ENCODE measurements at regions not wholly inside any gene's neighbourhood (a gene's known extent, or its start where the extent isn't known, plus 50 kb on each side); places are given as distances from the start of the nearest gene placed in this dataset.

DNA sequence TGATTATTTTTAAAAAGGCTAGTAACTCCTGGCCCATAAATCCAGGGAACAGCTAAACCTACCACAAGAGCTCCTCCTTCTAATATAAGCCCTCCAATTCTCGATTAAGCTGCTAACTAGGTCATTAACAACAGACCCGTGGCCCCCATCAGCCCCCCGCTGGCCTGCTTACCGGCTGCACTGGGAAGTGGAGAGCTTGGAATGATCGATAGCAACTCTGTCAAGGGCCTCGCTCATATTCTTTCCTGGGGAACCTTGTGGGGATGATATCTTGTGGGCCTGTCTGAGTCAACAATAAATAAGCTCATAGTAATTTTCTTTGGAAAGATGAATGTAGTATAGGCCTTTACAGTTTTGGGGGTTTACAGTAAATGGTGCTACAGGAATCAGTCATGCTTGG, 353.5 kb downstream of the TCERG1L start:
- ChIA-PET CTCF (no interaction called here), POLR2A (ENCODE audit: unreplicated experiment) (no interaction called here)
- intact Hi-C loops (cut with micrococcal nuclease) (no loop called here), dilution Hi-C loops (cut with HindIII; ENCODE audit: low sequenced_read_pairs, unreplicated experiment) (no loop called here), in situ Hi-C loops (cut with MboI; ENCODE audit: low sequenced_read_pairs) (no loop called here)
- Histone ChIP-seq H4K91ac (ENCODE audit: insufficient read depth, low read depth, low read length) (no peak overlapping the region), H3K23ac (ENCODE audit: low read depth, low read length) (no peak overlapping the region), H2BK20ac (ENCODE audit: low read depth, low read length) (no peak overlapping the region), H2AK5ac (ENCODE audit: low read depth, low read length) (no peak overlapping the region), H3K4ac (ENCODE audit: low read depth, low read length) (no peak overlapping the region), H3K9me3 (ENCODE audit: control insufficient read depth, insufficient read depth, low read length) (peaks cover 57% of the 10 kb centered on the region), H3K27me3 (ENCODE audit: control insufficient read depth, insufficient read depth, low read length) (no peaks in the 10 kb centered on the region), H3K14ac (replicated peaks; ENCODE audit: low read depth, low read length) (no peak overlapping the region), H2BK120ac (ENCODE audit: low read depth, low read length) (no peak overlapping the region), H3K9me1 (ENCODE audit: insufficient read depth, low read length) (no peaks in the 10 kb centered on the region), H2AK9ac (replicated peaks; ENCODE audit: low read depth, low read length, poor library complexity) (no peak overlapping the region), H3K4me3 (ENCODE audit: insufficient read depth, low read depth, low read length) (no peak overlapping the region), H3K56ac (ENCODE audit: extremely low read depth, insufficient read depth, low read length) (no peak overlapping the region), H4K20me1 (ENCODE audit: insufficient read depth, low read length) (no peaks in the 10 kb centered on the region), H3K18ac (ENCODE audit: low read depth, low read length) (no peak overlapping the region), H2BK5ac (ENCODE audit: low read depth, low read length, poor library complexity, severe bottlenecking) (no peak overlapping the region), H3K79me1 (ENCODE audit: low read depth in 1 of 2, low read length in 2 of 2) (no peaks in the 10 kb centered on the region), H3K36me3 (ENCODE audit: control insufficient read depth, insufficient read depth, low read length) (no peaks in the 10 kb centered on the region), H4K5ac (ENCODE audit: low read depth, low read length) (no peak overlapping the region), H3K27ac (ENCODE audit: insufficient read depth, low read length) (no peak overlapping the region), H3K4me2 (ENCODE audit: low read depth, low read length) (no peak overlapping the region), H2BK15ac (ENCODE audit: low read depth, low read length) (no peak overlapping the region), H4K8ac (ENCODE audit: low read depth in 2 of 2, low read length in 2 of 2) (no peak overlapping the region), H2AFZ (replicated peaks; ENCODE audit: low read length, poor library complexity) (no peak overlapping the region), H3K9ac (ENCODE audit: low read depth, low read length) (no peak overlapping the region), H3K4me1 (ENCODE audit: control insufficient read depth, insufficient read depth, low read length) (no peaks in the 10 kb centered on the region)
- ATAC-seq (ENCODE audit: low read depth) (no peak), DNase-seq (no peak)
- no TSS peak for BruUV-seq (replicated peaks)
- no CpG with 5 or more reads among the region's 6 CpGs for WGBS, 2 experiments (ENCODE audit: extremely low coverage in 2 of 2, insufficient read length in 1 of 2)
- TF ChIP-seq SMC3 (IDR thresholded peaks at IDR 0.05; ENCODE audit: low read depth, low read length) = no peak
- no peak for TF ChIP-seq CHD1 (IDR thresholded peaks at IDR 0.05; ENCODE audit: low read depth, low read length)
- TF ChIP-seq NFE2L2 (IDR thresholded peaks at IDR 0.05; ENCODE audit: low read depth, low read length) = no peak
- no peak for TF ChIP-seq RFX5 (IDR thresholded peaks at IDR 0.05; ENCODE audit: low read depth, low read length)
- TF ChIP-seq MAZ (IDR thresholded peaks at IDR 0.05; ENCODE audit: borderline replicate concordance, low read depth, low read length) = no peak
- no peak for TF ChIP-seq CEBPB (IDR thresholded peaks at IDR 0.05; ENCODE audit: low read depth, low read length)
- no peak for TF ChIP-seq MXI1 (IDR thresholded peaks at IDR 0.05; ENCODE audit: borderline replicate concordance, low read depth, low read length)
- TF ChIP-seq RAD21 (IDR thresholded peaks at IDR 0.05; ENCODE audit: low read length) = no peak
- no peak for TF ChIP-seq RCOR1 (IDR thresholded peaks at IDR 0.05; ENCODE audit: insufficient replicate concordance, low read length)
- TF ChIP-seq, protein P1, sequence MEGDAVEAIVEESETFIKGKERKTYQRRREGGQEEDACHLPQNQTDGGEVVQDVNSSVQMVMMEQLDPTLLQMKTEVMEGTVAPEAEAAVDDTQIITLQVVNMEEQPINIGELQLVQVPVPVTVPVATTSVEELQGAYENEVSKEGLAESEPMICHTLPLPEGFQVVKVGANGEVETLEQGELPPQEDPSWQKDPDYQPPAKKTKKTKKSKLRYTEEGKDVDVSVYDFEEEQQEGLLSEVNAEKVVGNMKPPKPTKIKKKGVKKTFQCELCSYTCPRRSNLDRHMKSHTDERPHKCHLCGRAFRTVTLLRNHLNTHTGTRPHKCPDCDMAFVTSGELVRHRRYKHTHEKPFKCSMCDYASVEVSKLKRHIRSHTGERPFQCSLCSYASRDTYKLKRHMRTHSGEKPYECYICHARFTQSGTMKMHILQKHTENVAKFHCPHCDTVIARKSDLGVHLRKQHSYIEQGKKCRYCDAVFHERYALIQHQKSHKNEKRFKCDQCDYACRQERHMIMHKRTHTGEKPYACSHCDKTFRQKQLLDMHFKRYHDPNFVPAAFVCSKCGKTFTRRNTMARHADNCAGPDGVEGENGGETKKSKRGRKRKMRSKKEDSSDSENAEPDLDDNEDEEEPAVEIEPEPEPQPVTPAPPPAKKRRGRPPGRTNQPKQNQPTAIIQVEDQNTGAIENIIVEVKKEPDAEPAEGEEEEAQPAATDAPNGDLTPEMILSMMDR (conservative IDR thresholded peaks at IDR 0.05; ENCODE audit: low read depth, low read length) = no peak
